ENCODE measurements at regions not wholly inside any gene's neighbourhood (a gene's known extent, or its start where the extent isn't known, plus 50 kb on each side); places are given as distances from the start of the nearest gene placed in this dataset.
"Not testable (repeated sequence)": the region's sequence is repeated elsewhere in the genome, so short reads cannot be mapped to it uniquely, and the experiment has no call there.

DNA sequence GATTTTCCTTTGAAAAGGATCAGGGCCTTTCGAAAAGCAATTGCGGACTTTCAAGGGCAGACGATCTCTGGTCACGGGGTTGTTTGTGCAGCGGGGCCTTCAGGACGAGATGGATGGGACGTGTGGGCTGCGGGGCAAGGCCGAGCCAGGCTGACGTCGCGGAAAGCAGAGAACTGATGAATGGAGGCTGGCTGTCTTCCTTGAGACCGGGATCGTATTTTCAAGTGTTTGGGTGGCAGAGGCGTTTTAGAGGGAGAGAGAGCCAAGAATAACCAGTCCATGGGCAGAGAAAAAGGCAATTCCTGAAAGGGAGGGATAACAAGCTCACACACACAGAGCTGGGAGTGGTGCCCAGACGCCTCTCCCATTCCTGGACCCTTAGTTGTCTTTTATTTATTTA lies 138.9 kb upstream of the USP29 start:
- Mint-ChIP-seq H3K27ac (no peak overlapping the region), H3K27me3 (no peaks in the 10 kb centered on the region), H3K4me3 (no peak overlapping the region), H3K9me3 (peaks cover 50% of the 10 kb centered on the region), H3K4me1 (no peaks in the 10 kb centered on the region), H3K36me3 (ENCODE audit: low read depth) (peaks cover 14% of the 10 kb centered on the region)
- DNase-seq (no peak), ATAC-seq (no peak)

- ATAC-seq, H3K4me1 Mint-ChIP-seq, H3K4me3 Mint-ChIP-seq, H3K27me3 Mint-ChIP-seq, DNase-seq, H3K27ac Mint-ChIP-seq: not testable (repeated sequence)
- Mint-ChIP-seq H3K9me3 (peaks cover 50% of the 10 kb centered on the region), H3K36me3 (ENCODE audit: low read depth) (peaks cover 14% of the 10 kb centered on the region)
These were observed 138.3 kb upstream of the USP29 start for GRCh38 chr19:56981440-56981839.

GRCh38 chr19:56983171-56983570 lies 136.6 kb upstream of the USP29 start:
- Mint-ChIP-seq H3K27me3 (no peaks in the 10 kb centered on the region), H3K9me3 (peaks cover 42% of the 10 kb centered on the region), H3K36me3 (ENCODE audit: low read depth) (peaks cover 7% of the 10 kb centered on the region), H3K4me3 (no peak overlapping the region), H3K27ac (no peak overlapping the region), H3K4me1 (no peaks in the 10 kb centered on the region)
- no peak for DNase-seq
- ATAC-seq = no peak

DNA sequence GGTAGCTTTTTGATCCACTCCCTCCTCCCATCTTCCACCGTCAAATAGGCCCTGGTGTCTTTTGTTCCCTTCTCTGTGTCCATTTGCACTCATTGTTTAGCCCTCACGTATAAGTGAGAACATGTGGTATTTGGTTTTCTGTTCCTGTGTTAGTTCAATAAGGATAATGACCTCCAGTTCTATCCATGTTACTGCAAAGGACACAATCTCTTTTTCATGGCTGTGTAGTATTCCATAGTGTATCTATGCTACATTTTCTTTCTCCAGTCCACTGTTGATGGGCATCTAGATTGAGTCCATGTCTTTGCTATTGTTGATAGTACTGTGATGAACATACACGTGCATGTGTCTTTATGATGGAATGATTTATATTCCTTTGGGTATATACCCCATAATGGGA lies 136.0 kb upstream of the USP29 start:
- Mint-ChIP-seq H3K4me3 (no peak overlapping the region), H3K36me3 (ENCODE audit: low read depth) (peaks cover 7% of the 10 kb centered on the region), H3K27ac (no peak overlapping the region), H3K9me3 (peaks cover 44% of the 10 kb centered on the region), H3K27me3 (no peaks in the 10 kb centered on the region), H3K4me1 (no peaks in the 10 kb centered on the region)
- no peak for ATAC-seq
- no peak for DNase-seq

DNA sequence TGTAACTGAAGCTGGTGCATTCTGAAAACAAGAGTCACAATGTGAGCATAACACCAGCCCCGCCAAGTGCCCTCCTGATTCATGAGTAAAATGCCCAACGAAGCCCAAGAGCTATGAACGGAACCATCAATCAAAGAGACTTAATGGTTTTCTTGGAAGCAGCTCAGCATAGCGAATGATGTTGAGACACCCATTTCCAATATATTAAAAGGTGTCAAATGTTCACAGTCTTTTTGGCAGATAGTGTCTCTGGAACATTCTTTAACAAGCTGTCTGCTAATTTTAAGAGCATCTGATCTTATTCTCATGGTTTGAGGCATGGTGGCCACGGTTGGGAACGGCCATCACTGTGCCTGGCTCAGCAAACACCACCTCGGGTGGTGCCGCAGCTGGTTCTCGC lies 133.4 kb upstream of the USP29 start:
- H3K9me3 Mint-ChIP-seq = peaks cover 55% of the 10 kb centered on the region
- H3K27ac Mint-ChIP-seq = no peak overlapping the region
- H3K4me3 Mint-ChIP-seq = no peak overlapping the region
- no peak for DNase-seq
- H3K27me3 Mint-ChIP-seq = no peaks in the 10 kb centered on the region
- H3K36me3 Mint-ChIP-seq (ENCODE audit: low read depth) = peaks cover 7% of the 10 kb centered on the region
- no peak for ATAC-seq
- H3K4me1 Mint-ChIP-seq = no peaks in the 10 kb centered on the region

DNA sequence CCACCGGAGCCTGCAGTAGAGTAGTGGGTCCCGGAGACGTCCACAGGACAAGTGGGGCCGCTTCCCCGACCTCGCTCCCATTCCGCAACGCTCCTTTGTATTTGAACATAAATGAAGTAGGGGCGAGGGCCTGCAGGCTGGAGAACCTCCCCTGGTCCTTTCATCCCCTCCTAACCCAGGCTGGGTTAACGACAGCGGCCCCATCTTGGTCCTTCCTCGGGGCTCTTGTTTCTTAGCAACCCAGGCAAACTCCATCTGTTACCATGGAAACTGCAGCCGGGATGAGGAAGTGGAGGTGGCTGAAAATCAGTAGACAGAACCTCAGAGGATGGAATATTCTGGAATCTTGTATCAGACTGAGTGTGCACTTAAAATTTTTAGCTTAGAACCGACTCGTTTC lies 132.6 kb upstream of the USP29 start:
- Mint-ChIP-seq H3K27ac (no peak overlapping the region), H3K36me3 (ENCODE audit: low read depth) (peaks cover 3% of the 10 kb centered on the region), H3K9me3 (peaks cover 50% of the 10 kb centered on the region), H3K4me1 (no peaks in the 10 kb centered on the region), H3K27me3 (no peaks in the 10 kb centered on the region), H3K4me3 (no peak overlapping the region)
- no peak for ATAC-seq
- no peak for DNase-seq

GRCh38 chr19:56988299-56988698 lies 131.5 kb upstream of the USP29 start:
- H3K27ac Mint-ChIP-seq = no peak overlapping the region
- no peak for ATAC-seq
- H3K4me1 Mint-ChIP-seq = no peaks in the 10 kb centered on the region
- H3K4me3 Mint-ChIP-seq = no peak overlapping the region
- peaks cover 55% of the 10 kb centered on the region for H3K9me3 Mint-ChIP-seq
- H3K36me3 Mint-ChIP-seq (ENCODE audit: low read depth) = peaks cover 9% of the 10 kb centered on the region
- no peak for DNase-seq
- H3K27me3 Mint-ChIP-seq = no peaks in the 10 kb centered on the region

DNA sequence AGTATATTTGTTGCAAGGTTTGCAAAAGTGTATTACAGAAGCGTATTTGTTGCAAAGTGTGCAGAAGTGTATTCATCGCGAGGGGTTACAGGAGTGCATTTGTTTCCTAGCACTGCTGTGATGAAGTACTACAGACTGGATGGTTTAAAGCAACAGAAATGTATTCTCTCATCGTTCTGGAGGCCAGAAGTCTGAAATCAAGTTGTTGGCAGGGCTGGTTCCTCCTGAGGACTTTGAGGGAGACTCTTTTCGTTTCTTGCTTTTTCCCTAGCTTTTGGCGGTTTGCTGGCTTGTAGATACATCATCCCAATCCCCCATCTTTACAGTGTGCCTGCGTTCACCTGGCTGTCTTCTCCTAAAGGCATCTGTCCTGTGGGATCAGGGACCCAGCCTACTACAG lies 127.9 kb upstream of the USP29 start:
- Mint-ChIP-seq H3K27me3 (no peaks in the 10 kb centered on the region), H3K36me3 (ENCODE audit: low read depth) (peaks cover 11% of the 10 kb centered on the region), H3K9me3 (peaks cover 52% of the 10 kb centered on the region), H3K27ac (no peak overlapping the region), H3K4me3 (no peak overlapping the region), H3K4me1 (no peaks in the 10 kb centered on the region)
- no peak for ATAC-seq
- no peak for DNase-seq

- Mint-ChIP-seq H3K9me3 (peaks cover 49% of the 10 kb centered on the region), H3K4me1 (no peaks in the 10 kb centered on the region), H3K27me3 (no peaks in the 10 kb centered on the region), H3K27ac (no peak overlapping the region), H3K36me3 (ENCODE audit: low read depth) (peaks cover 13% of the 10 kb centered on the region), H3K4me3 (no peak overlapping the region)
- ATAC-seq (no peak), DNase-seq (no peak)
These were observed 125.9 kb upstream of the USP29 start for GRCh38 chr19:56993851-56994250.

DNA sequence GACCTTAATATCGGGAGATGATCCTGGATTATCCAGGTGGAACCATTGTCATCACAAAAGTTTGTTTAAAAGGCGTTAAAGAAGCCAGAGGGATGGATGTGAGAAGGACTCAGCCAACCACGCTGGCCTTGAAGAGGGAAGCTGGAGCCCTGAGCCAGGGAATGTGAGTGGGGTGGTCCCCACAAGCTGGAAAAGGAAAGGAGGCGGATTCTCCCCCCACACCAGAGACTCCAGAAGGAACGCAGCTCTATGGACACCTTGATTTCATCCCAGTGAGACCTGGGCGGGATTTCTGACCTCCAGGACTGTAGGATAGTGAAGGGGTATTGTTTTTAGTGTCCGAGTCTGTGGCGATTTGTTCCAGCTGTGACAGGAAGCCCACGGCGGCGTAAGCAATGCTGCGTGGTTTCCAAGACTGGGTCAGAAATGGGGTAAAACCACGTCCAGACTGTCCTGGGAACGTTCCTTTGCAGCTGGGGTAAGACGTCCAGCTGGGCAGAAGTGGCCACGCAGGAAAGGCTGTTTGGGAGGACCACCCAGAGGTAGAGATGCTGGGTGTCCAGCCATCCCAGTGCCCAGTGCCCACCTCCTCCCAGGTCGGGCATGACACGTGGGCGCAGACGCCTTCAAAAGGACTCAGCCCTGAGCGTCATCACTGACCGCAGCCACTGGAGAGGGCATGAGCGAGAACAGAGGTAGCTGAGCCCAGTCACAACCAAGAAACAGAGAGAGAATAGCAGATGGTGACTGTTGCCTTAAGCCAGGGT lies 125.4 kb upstream of the USP29 start:
- H3K36me3 Mint-ChIP-seq (ENCODE audit: low read depth) = peaks cover 13% of the 10 kb centered on the region
- H3K27me3 Mint-ChIP-seq = no peaks in the 10 kb centered on the region
- no peak for ATAC-seq
- H3K9me3 Mint-ChIP-seq = peaks cover 46% of the 10 kb centered on the region
- H3K27ac Mint-ChIP-seq = no peak overlapping the region
- no peaks in the 10 kb centered on the region for H3K4me1 Mint-ChIP-seq
- H3K4me3 Mint-ChIP-seq = no peak overlapping the region
- no peak for DNase-seq

GRCh38 chr19:56995303-56995702 lies 124.5 kb upstream of the USP29 start:
- Mint-ChIP-seq H3K4me3 (no peak overlapping the region), H3K36me3 (ENCODE audit: low read depth) (peaks cover 13% of the 10 kb centered on the region), H3K9me3 (peaks cover 37% of the 10 kb centered on the region), H3K27ac (no peak overlapping the region), H3K27me3 (no peaks in the 10 kb centered on the region), H3K4me1 (no peaks in the 10 kb centered on the region)
- ATAC-seq (no peak), DNase-seq (no peak)

- no peak overlapping the region for H3K4me3 Mint-ChIP-seq
- no peak overlapping the region for H3K27ac Mint-ChIP-seq
- H3K4me1 Mint-ChIP-seq = no peaks in the 10 kb centered on the region
- peaks cover 31% of the 10 kb centered on the region for H3K9me3 Mint-ChIP-seq
- H3K27me3 Mint-ChIP-seq = no peaks in the 10 kb centered on the region
- ATAC-seq (no peak), DNase-seq (no peak)
- peaks cover 7% of the 10 kb centered on the region for H3K36me3 Mint-ChIP-seq (ENCODE audit: low read depth)
These were observed 117.6 kb upstream of the USP29 start for GRCh38 chr19:57002195-57002601.

GRCh38 chr19:57002710-57003109 lies 117.1 kb upstream of the USP29 start:
- ATAC-seq (no peak), DNase-seq (no peak)
- no peak overlapping the region for H3K27ac Mint-ChIP-seq
- no peaks in the 10 kb centered on the region for H3K4me1 Mint-ChIP-seq
- no peak overlapping the region for H3K4me3 Mint-ChIP-seq
- H3K27me3 Mint-ChIP-seq = no peaks in the 10 kb centered on the region
- peaks cover 37% of the 10 kb centered on the region for H3K9me3 Mint-ChIP-seq
- H3K36me3 Mint-ChIP-seq (ENCODE audit: low read depth) = peaks cover 11% of the 10 kb centered on the region

- no peak overlapping the region for H3K27ac Mint-ChIP-seq
- DNase-seq = no peak
- H3K36me3 Mint-ChIP-seq (ENCODE audit: low read depth) = peaks cover 11% of the 10 kb centered on the region
- no peak for ATAC-seq
- peaks cover 45% of the 10 kb centered on the region for H3K9me3 Mint-ChIP-seq
- H3K4me1 Mint-ChIP-seq = no peaks in the 10 kb centered on the region
- H3K4me3 Mint-ChIP-seq = no peak overlapping the region
- H3K27me3 Mint-ChIP-seq = no peaks in the 10 kb centered on the region
These were observed 115.4 kb upstream of the USP29 start for GRCh38 chr19:57004418-57004817.

DNA sequence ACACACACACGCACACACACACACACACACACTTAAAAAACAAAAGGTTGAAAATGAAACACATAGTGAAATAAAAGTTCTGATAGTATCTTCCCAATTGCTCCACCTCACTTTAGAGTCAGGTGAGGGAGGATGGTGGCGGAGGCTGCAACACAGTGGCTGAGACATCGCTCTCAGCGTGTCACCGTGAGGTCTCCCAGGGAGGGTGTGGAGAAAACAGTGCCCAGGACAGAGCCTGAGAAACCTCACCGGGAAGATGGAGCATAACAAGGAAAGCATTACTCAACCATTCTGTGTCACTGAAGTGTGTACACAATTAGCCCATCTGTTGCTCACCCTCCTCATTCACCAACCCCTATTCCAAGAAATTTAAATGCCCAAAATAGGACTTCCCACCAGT lies 111.4 kb upstream of the USP29 start:
- ATAC-seq (no peak), DNase-seq (no peak)
- no peaks in the 10 kb centered on the region for H3K27me3 Mint-ChIP-seq
- H3K36me3 Mint-ChIP-seq (ENCODE audit: low read depth) = peaks cover 8% of the 10 kb centered on the region
- no peak overlapping the region for H3K27ac Mint-ChIP-seq
- no peaks in the 10 kb centered on the region for H3K4me1 Mint-ChIP-seq
- no peak overlapping the region for H3K4me3 Mint-ChIP-seq
- peaks cover 52% of the 10 kb centered on the region for H3K9me3 Mint-ChIP-seq

DNA sequence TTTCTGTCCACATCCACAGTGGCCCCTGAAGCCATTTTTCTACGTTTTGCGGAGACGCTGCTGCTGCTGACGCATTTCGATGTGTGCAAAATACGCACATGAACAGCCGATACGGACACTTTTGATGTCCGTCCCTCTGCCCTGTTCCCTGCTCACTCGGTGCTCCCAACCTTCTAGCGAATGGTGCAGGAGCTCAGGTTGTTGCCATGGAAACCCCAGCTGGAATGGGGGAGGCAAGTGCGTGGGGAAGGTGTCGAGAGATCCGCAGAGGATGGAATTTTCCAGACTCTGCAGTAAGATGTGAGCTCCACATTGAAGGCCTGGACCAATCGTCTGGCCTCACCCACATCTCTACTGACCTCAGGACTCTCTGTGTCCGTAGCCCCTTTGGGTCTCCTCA lies 109.2 kb upstream of the USP29 start:
- ATAC-seq (no peak), DNase-seq (no peak)
- Mint-ChIP-seq H3K4me3 (no peak overlapping the region), H3K4me1 (no peaks in the 10 kb centered on the region), H3K36me3 (ENCODE audit: low read depth) (peaks cover 12% of the 10 kb centered on the region), H3K27ac (no peak overlapping the region), H3K9me3 (peaks cover 65% of the 10 kb centered on the region), H3K27me3 (no peaks in the 10 kb centered on the region)
